Upper lobe of left lung (tissue), 6 donors: ENCODE measurements at regions not wholly inside any gene's neighbourhood (a gene's known extent, or its start where the extent isn't known, plus 50 kb on each side); places are given as distances from the start of the nearest gene placed in this dataset.
A peak's percentile ranks its signal among the peaks of the same experiment; 100 is the strongest.
"Not testable (repeated sequence)": the region's sequence is repeated elsewhere in the genome, so short reads cannot be mapped to it uniquely, and the experiment has no call there.

ENCODE experiments used
- ATAC-seq, 2 donors: fragments of 200-7000 bp; cut with Tn5 transposase; one replicate each; pipeline ENCODE4 v1.9.1; 2022; ENCODE audit warnings: mild to moderate bottlenecking in 2 of 2, moderate library complexity in 2 of 2; ENCODE audit not compliant: low FRiP score in 2 of 2
- DNase-seq, 2 donors: peaks; one replicate each; pipeline ENCODE4 v3.0.0-alpha.2; 2019 to 2020
- H3K27ac ChIP-seq, 4 donors: fragments of 200-600 bp; sonication (generic); one replicate each; pipeline ENCODE4 v1.5.1; 2016 to 2019
- H3K27me3 ChIP-seq, 4 donors: fragments of 200-600 bp; sonication (generic); one replicate each; pipeline ENCODE4 v1.5.1; 2017 to 2019
- H3K36me3 ChIP-seq, 4 donors: fragments of 200-600 bp; sonication (generic); one replicate each; pipeline ENCODE4 v1.5.1; 2016 to 2019
- H3K4me1 ChIP-seq, 4 donors: fragments of 200-600 bp; sonication (generic); one replicate each; pipeline ENCODE4 v1.5.1; 2018 to 2019
- H3K4me3 ChIP-seq, 4 donors: fragments of 200-600 bp; sonication (generic); one replicate each; pipeline ENCODE4 v1.5.1; 2017 to 2019; ENCODE audit warnings: mild to moderate bottlenecking in 2 of 4, moderate library complexity in 1 of 4
- H3K9me3 ChIP-seq, 4 donors: fragments of 200-600 bp; sonication (generic); one replicate each; pipeline ENCODE4 v1.5.1; 2018 to 2019
- CTCF ChIP-seq, 6 experiments: fragments of 450-650 bp in 4 of 6; fragments of 200-600 bp in 2 of 6; sonication (generic) in 2 of 6; IDR thresholded peaks; one replicate each; pipeline ENCODE4 v1.5.1; 2016 to 2019; ENCODE audit warnings: antibody characterized with exemption in 6 of 6
- EP300 ChIP-seq, 4 donors: sonication (generic); formaldehyde crosslinking; IDR thresholded peaks; one replicate each; pipeline ENCODE4 v1.5.1; 2017; ENCODE audit warnings: antibody characterized with exemption in 4 of 4, control low read depth in 2 of 4
- POLR2A ChIP-seq, 4 donors: fragments of 450-650 bp; IDR thresholded peaks; one replicate each; pipeline ENCODE4 v1.5.1; 2016 to 2017; ENCODE audit warnings: antibody characterized with exemption in 4 of 4, mild to moderate bottlenecking in 2 of 4
- POLR2AphosphoS5 ChIP-seq, 2 donors: sonication (generic); formaldehyde crosslinking; IDR thresholded peaks; one replicate each; pipeline ENCODE4 v1.5.1; 2017; ENCODE audit warnings: antibody characterized with exemption in 2 of 2
- WGBS, 2 donors: methylation state at CpG; one replicate each; pipeline ENCODE4 v1.1.5; 2017 to 2018; 5-methylcytosine and 5-hydroxymethylcytosine counted together
- donor health status: DM: no; HTN: no; CAD: no; lungs with moderate emphysema.
- donor health status: DM: no; HTN: yes; CAD: no; lungs with severe emphysema.

- H3K36me3 ChIP-seq: no peaks in the 10 kb centered on the region
- TF ChIP-seq POLR2A (IDR thresholded peaks at IDR 0.05): no peak
- TF ChIP-seq CTCF (IDR thresholded peaks at IDR 0.05): peak in 1 of 6 experiments; percentile 14
- H3K4me3 ChIP-seq: no peak overlapping the region
- no peak for DNase-seq
- no peaks in the 10 kb centered on the region for H3K27me3 ChIP-seq
- H3K27ac ChIP-seq: no peak overlapping the region
- no peak for ATAC-seq
- 60 to 63% methylated on average over 2 of the region's 2 CpGs for WGBS, 2 donors
- H3K4me1 ChIP-seq: no peaks in the 10 kb centered on the region
- H3K9me3 ChIP-seq: peaks cover 0 to 17% (median 0%) of the 10 kb centered on the region in 4 donors
These were observed 190.7 kb upstream of the CNTN6 start for GRCh38 chr3:901953-902778.

- no peaks in the 10 kb centered on the region for H3K36me3 ChIP-seq
- no peak for TF ChIP-seq CTCF (IDR thresholded peaks at IDR 0.05)
- TF ChIP-seq POLR2A (IDR thresholded peaks at IDR 0.05): no peak
- TF ChIP-seq POLR2AphosphoS5 (IDR thresholded peaks at IDR 0.05): no peak
- TF ChIP-seq EP300 (IDR thresholded peaks at IDR 0.05): no peak
- no peak overlapping the region for H3K4me3 ChIP-seq
- H3K27ac ChIP-seq: no peak overlapping the region
- DNase-seq: no peak
- H3K27me3 ChIP-seq: no peaks in the 10 kb centered on the region
- peaks cover 0 to 17% (median 0%) of the 10 kb centered on the region in 4 donors for H3K9me3 ChIP-seq
- WGBS, 2 donors: 87 to 88% methylated on average over 2 of the region's 2 CpGs
- ATAC-seq: no peak
- no peaks in the 10 kb centered on the region for H3K4me1 ChIP-seq
These were observed 187.6 kb upstream of the CNTN6 start for GRCh38 chr3:905217-905616.

GRCh38 chr3:906739-907138 lies 186.1 kb upstream of the CNTN6 start:
- Histone ChIP-seq H3K4me3 (no peak overlapping the region), H3K9me3 (peaks cover 0 to 8% (median 0%) of the 10 kb centered on the region in 4 donors), H3K27ac (no peak overlapping the region), H3K27me3 (no peaks in the 10 kb centered on the region), H3K4me1 (no peaks in the 10 kb centered on the region), H3K36me3 (no peaks in the 10 kb centered on the region)
- no peak for TF ChIP-seq CTCF (IDR thresholded peaks at IDR 0.05)
- no peak for TF ChIP-seq EP300 (IDR thresholded peaks at IDR 0.05)
- no peak for TF ChIP-seq POLR2AphosphoS5 (IDR thresholded peaks at IDR 0.05)
- no peak for TF ChIP-seq POLR2A (IDR thresholded peaks at IDR 0.05)
- no peak for ATAC-seq
- WGBS, 2 donors: 41 to 48% methylated on average over 3 of the region's 3 CpGs
- no peak for DNase-seq

- H3K36me3 ChIP-seq: no peaks in the 10 kb centered on the region
- H3K27ac ChIP-seq: no peak overlapping the region
- ATAC-seq: no peak
- H3K4me3 ChIP-seq: no peak overlapping the region
- no peak for TF ChIP-seq POLR2AphosphoS5 (IDR thresholded peaks at IDR 0.05)
- no peak for TF ChIP-seq CTCF (IDR thresholded peaks at IDR 0.05)
- no peak for TF ChIP-seq POLR2A (IDR thresholded peaks at IDR 0.05)
- TF ChIP-seq EP300 (IDR thresholded peaks at IDR 0.05): no peak
- H3K4me1 ChIP-seq: no peaks in the 10 kb centered on the region
- no peak for DNase-seq
- no peaks in the 10 kb centered on the region for H3K9me3 ChIP-seq
- H3K27me3 ChIP-seq: no peaks in the 10 kb centered on the region
- WGBS, 2 donors: 62 to 88% methylated on average over 2 of the region's 2 CpGs
These were observed 184.0 kb upstream of the CNTN6 start for GRCh38 chr3:908839-909238.

GRCh38 chr3:912717-913116 lies 180.1 kb upstream of the CNTN6 start:
- not testable (repeated sequence) for H3K36me3 ChIP-seq, H3K27me3 ChIP-seq, H3K4me1 ChIP-seq, ATAC-seq, H3K27ac ChIP-seq, DNase-seq, H3K4me3 ChIP-seq, H3K9me3 ChIP-seq
- 74 to 79% methylated on average over 4 of the region's 4 CpGs for WGBS, 2 donors
